ENCODE measurements at regions not wholly inside any gene's neighbourhood (a gene's known extent, or its start where the extent isn't known, plus 50 kb on each side); places are given as distances from the start of the nearest gene placed in this dataset.
A peak's percentile ranks its signal among the peaks of the same experiment; 100 is the strongest.

DNA sequence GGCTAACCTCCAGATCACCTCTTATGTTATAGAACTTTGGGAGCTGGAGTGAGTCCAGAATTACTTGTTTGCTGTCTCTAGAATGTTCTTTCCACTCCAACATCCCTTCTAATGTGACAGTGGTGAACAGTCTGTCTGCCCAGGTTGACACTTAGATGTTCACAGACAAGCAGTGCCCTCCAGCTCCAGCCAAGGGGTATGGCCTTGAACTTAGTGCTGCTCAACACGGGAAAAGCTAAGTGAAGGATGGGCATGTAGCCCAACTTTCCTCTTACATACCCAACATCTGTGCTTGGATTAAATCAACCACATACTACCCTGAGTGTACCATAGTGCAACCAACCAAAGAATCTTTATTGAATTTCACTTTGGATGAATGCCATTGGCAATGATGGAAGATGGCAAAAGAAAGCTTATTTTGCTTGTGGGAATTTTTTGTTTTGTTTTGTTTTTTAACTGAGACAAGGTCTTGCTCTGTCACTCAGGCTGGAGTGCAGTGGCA is 201.2 kb downstream of the NXNL2 start:
- no peak for DNase-seq

DNA sequence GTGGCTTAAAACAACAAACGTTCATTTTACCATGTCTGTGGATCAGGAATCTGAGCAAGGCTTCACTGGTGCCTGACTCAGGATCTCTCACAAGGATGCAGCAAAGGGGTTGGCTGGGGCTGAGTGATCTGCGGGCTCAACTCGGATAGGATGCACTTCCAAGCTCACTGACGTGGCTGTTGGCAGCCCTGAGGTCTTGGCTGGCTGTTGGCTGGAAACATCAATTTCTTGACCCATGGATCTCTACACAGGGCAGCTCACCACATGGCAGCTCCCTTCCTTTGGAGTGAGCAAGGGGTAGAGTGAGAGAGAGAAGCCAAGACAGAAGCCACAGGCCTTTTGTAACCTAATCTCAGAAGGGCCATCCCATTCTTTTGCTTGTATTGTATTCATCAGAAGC is 202.1 kb downstream of the NXNL2 start:
- no peak for DNase-seq

DNA sequence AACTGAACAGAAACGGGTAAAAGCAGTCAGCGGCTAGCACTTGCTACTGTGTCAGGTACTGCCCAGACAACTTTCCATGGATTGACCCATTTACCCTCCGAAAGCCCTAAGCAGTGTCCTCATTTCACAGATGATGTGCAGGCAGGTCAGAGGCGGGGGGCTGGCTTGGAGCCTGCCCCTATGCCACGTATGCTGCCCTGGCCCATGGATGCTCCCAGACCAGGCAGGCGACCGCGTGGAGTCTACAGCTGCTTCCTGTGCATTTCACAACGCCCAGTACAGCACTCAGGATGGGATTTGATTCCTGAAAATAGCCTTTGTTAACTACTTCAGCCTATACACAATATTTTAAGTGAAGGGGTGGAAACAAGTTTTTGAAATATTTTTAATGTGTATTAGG is 202.9 kb downstream of the NXNL2 start:
- DNase-seq, result no peak

DNA sequence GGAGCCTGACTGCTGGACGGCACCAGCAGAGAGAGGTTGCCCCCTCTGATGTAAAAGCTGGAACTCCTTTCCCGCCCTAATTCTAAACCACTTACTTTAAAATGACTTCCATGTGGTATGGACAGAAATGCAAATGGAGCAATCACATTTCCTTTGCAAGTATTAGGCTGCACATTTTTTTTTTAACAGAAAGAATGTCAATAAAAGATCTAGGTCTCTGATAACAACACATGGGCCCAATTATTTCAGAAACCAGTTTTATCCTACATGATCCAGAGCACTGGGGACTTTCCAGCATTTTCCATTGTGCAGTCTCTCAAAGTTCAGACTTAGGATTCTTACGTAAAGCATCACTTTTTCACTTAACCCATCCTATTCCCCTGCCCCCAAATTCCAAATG is 203.7 kb downstream of the NXNL2 start:
- DNase-seq, result peak; percentile 83

DNA sequence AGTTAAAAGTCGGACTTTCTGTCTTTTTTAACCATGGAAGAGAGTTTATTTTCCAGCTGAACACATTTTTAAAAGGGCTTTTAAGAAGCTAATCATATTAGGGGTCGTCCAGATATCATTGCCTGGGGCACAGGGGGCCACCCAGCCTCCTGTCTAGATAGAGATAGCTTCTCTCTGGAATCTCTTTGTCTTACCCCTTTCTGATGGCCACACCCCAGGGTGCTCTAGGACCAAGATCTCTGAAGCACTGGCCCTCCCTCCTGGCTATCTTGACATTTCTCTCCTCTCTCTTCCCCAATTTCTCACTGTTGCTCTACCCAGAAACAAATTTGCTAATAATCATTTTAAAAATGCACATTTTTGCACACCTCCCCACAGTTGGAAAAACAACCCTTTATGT is 204.4 kb downstream of the NXNL2 start:
- DNase-seq, result no peak

DNA sequence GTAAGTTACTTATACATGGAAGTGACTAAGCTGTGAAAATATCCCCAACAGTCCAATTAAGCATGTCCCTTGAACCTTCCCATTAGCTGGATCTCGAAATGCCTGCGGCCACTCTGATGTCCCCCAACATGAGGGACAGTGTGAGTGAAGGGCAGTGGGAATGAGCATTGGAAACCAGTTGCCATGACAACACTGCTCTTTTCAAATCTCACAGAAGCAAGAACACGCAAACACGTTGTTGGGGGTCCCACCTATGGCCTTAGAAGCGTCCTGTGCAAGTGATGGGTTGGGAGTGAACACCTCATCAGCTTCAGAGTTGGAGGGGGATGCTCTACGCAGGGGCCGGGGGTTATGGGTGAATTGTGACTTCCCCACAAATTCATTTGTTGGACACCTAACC is 205.9 kb downstream of the NXNL2 start:
- DNase-seq, result no peak

DNA sequence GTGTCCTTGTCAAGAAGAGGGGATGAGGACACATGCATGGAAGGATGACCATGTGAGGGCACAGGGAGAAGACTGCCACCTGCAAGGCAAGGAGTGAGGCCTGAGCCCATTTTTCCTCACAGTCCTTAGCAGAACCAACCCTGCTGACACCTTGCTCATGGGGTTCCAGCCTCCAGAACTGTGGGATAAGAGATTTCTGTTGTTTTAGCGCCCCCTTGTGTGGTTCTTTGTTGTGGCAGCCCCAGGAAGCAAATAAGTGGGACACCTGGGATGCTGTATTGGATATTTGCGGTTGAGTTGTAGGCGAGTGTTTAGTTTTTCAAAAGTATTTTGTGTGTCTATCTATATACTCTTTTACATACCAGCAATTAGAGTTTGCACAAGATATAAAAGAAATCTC is 206.4 kb downstream of the NXNL2 start:
- no peak for DNase-seq

DNA sequence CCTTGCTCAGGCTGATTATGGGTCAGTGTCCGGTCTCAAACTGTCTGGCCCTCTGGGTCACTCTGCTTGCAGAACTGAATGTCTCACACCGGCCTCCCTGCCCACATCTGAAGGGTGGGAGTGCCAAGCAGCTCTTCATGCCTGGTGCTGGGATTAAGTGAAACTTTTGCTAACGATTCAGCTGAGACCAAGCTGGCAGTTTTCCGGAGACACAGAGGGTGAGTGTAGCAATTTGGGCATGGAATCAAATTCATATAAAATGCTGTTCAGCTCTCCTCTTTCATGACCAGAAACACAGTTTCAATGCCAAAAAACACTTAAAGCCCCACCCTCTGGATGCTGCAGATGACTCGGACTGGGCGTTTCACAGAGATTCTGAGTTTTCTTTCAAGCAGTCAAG is 207.5 kb downstream of the NXNL2 start:
- DNase-seq, result peak; percentile 70

DNA sequence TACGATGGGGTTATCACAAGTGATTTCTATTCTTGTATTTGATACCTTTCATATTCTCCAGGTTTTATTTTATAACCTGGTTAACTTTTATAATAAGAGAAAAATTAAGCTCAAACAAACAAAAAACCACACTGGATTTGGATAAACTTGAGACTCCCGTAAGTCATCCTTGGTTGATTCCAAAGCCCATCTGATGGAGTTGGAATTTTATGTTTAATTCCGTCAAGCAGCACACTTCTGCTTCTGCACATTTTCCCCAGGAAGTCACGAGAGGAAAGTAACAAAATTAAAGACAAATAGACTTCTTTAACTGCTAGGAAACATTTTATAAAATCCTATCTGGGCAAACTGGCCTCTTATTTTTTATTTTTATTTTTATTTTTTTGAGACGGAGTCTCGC is 207.9 kb downstream of the NXNL2 start:
- no peak for DNase-seq

DNA sequence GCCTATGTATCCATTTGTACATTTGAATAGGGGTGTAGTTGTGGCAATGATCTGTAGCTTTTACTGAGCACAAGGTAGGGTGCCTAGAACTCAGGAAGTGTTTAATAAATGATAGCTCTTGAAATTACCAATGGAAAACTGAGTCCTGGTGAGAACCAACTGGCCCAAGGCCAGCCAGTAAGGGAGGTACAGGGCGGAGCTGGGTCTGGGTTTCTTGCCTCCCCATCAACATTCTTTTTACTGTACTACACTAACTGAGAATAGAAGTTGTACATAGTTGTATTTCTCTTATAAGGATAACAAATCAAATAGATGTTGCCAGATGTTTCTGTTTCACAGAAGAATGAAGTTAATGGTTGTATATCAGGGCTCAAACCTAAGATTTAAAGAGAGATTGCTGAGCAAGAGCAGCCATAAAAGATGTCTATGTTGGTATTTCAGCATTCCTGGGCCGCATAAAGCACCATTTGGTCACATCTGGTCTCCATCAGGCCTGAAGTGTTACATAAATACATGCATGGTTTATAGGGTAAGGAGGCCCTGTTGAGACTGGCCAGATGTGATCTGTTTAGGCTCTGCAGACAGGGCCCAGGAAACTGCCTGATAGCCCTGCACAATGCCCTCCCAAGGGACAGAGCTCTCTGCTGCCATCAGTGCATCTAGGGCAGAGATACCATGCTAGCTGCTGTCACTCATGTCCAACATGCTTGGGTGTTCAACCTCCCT is 210.5 kb downstream of the NXNL2 start:
- peak; percentile 75 for DNase-seq

DNA sequence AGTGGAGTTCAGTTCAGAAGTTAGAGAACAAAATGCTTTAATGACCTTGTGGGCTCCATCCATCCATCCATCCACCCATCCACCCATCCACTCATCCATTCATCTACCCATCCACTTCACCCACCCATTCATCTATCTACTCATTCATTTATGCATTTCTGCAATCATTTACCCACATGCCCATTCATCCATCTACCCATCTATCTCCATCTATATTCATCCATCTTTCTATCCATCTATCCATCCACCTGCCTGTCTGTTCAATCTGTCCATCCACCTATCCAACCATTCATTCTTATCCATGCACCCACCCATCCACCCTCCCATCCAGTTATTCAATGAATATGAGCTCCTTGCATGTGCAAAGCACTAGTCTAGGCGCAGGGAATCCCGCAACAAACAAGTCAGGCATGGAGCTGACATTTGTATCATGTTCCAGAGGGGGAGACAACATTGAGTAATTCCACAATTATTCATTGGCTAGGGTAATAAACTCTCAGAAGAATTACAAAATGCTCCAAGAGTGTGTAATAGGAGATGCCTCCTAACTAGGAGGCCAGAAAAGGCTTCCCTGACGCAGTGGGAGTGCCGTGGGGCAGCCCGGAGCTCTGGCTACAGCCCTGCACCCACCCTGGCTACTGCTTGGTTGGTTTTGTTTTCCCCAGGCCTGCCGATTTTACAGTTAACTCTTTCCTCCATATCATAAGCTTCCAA is 211.2 kb downstream of the NXNL2 start:
- DNase-seq, result peak; percentile 91

DNA sequence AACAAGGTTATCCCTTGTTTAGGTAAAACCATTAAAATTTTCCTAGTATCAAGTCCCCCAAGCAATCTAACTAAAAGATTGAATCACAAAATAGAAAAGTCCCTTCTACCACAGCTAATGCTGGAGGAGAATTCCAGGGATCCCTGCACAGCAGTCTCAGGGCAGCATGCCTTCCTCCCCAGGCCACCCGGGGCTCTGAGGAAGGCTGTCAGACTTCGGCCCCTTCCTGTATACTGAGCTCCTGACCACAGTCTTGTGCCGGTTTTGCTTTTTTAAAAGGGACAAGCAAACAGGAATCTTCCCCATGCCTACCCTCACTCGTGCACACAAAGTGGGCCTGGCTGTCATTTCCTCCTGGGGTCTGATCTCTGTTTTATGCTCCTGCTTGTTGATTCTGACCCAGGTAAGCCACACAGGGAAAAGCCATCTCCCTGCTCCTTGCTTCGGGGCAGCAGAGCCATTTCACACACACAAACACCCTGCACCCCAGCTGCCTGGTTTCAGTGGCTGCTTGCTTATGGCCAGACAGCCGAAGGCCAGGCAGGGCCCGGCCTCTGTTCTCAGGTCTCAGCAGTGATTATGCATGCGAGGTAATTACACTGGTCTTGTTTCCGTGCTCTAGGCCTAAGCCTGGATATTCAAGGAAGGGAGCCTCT is 211.9 kb downstream of the NXNL2 start:
- DNase-seq, result peak; percentile 66

DNA sequence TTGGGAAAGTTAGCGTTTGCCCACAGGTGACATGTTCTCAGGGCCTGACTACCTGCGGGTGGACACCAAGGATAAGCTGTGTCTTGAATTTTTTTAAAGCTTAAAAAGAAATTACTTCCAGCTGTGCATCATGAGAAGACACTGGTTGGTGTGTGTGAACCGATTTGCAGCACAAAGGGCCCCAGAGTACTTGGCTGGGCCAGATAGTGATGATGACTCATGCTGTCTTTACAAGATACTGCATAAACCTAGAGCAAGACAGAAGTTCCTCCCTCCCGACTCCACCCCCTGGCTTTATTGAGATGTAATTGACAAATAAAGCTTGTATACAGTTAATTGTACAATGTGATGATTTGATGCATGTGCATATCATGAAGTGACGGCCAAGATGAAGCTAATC is 212.8 kb downstream of the NXNL2 start:
- peak; percentile 88 for DNase-seq

DNA sequence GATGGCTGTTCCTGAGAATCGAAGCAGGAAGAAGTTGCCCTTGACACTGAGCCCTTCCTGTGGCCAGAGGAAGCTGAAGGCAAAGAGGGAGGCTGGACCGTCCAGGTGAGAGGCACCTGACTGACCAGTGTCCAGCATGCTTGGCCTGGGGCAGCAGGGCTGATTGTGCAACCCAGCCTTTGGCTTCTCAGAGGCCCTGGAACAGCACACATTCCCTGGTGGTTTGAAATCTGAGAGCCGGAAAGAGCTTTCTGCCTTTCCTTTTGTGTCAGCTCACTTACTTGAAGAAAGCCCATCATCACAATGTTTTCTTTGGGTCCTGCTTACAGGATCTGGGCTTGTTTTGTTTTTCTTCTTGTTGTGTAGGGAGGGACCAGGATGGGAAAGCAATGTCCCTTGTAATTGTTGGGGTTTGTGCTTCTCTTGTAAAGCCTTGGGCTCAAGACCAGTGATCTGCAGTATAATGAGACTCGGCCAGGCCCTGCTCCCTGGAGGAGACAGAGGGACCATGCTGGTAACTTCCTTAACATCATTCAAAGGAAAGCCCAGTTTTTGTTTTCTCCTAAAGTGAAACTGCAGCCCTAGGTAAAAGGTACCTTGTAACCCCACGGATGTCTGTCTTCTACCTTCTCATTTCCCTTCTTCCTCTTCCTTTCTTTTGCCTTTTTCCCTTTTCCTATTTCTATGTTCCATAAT is 213.7 kb downstream of the NXNL2 start:
- peak; percentile 61 for DNase-seq

DNA sequence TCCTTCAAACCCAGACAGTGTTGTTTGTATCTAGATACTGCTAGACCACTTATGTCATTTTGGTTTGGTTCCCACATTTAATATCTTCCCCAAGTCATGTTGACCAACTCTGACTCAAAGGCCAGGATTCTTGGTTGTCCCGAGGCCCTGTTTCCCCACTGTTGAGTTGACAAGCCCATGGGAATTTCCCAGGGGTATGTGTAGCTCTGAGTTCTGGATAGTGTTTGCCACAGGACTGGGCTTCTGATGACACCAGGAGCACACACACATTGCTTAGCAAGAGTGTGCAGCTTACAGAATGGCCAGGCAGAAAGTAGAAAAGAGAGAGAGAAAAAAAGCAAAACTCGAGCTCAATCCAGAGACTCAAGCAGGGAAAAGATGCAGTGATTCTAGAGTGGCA is 214.4 kb downstream of the NXNL2 start:
- peak; percentile 91 for DNase-seq

DNA sequence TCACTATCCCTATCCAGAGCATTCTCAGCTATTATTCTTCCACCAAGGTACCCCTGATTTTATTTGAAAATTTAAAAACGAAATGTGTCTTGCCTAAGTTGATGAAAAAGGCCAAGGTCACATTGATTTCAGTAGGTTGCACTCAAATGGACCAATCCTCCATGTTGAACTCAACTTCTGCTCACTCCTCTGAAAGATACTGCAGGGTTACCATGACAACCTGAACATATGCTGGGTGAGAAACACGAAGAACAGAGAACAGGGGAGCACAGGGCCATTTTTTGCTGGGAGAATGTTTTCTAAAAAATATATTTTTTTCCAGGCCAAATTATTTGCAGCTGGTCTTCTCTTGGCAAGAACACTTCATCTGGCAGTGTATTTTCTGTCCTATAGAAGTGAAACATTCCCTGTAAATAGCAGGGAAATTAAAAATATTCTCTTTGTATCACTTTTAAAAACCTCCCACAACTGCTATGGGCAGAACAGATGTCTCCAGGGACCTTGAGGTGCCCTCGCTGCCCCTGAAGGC is 215.9 kb downstream of the NXNL2 start:
- no peak for DNase-seq

DNA sequence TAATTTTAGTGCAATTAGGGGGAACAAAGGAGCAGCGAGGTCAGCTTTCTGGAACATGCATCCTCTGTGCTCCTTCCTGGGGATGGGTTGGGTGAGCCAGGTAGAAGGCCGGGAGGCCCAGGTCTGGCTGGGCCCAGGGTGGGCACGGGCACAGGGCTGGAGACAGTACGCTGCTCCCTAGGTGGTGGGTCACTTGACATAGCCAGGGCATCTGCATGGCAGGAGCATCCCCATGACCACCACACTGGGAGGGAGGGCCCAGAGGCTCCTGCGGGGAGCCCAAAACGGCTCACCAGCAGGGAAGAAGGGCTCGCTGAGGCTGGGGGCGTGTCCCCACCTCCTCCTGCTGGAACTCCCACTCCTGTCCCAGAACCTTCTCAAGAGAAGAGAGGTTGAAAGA is 216.8 kb downstream of the NXNL2 start:
- no peak for DNase-seq

DNA sequence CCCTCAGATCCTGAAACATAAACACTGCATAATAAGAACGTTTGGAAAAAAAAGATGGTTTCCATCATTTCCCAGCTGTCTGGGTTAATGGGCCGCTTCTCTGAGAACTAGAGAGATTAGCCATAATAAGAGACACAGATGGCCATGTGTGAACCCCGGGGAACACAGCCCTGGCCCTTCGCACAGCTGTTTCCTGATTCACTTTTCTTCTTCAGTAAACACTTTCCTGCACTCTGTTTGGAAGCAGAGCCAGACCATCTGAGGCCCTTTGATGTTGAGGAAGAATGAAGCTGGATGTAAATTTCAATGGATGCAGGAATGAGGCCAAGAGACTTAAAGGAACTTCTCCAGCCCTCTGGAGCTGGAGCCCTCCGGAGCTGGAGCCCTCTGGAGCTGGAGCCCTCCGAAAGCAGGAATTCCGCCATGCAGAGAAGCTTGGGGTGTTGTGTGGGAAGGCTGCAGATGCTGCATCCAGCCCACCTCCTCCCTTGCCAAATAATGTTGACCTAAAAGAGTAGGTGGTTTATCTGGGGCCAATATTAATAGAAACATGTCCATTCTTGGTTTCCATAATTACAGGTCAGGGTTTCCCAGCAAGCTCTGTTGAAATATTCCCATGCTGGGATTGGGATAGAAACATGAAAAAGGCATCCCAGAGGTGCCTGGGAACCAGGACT is 218.9 kb downstream of the NXNL2 start:
- DNase-seq, result no peak

DNA sequence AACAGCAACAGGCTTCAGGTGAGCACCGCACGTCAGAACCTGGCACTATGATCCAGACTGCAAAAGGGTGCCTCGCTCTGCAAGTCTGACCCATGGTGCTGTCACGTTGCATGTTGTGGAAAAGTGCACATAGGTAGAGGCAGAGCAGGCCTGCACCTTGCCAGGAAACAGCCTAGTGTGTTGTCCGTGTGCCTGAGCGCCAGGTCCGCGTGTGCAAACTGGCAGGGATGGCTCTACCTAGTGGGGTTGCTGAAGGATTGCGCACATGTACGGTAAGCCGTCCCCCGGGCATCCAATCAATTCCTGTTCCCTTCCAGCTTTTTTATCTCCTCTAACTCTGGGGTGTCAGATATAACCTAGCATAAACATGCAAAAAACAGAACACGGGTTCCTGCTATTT is 219.5 kb downstream of the NXNL2 start:
- DNase-seq, result no peak

DNA sequence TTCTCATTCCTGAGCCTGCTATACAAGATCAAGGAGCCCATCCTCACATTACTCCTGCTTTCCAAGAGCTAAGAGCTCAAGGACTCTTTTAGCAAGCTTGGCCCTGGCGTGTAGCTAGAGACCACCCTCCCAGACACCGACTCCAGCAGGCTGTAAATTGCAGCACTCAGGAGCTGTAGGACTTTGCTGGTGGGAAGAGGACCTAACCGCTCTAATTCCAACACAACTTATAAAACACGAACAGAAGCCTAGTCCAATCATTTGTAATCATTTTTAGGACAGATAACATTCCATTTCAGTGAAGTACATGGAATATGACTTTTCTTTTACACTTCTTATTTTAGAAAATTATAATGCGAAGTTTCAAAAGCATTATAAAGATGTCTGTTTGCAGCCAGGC is 219.9 kb downstream of the NXNL2 start:
- no peak for DNase-seq

DNA sequence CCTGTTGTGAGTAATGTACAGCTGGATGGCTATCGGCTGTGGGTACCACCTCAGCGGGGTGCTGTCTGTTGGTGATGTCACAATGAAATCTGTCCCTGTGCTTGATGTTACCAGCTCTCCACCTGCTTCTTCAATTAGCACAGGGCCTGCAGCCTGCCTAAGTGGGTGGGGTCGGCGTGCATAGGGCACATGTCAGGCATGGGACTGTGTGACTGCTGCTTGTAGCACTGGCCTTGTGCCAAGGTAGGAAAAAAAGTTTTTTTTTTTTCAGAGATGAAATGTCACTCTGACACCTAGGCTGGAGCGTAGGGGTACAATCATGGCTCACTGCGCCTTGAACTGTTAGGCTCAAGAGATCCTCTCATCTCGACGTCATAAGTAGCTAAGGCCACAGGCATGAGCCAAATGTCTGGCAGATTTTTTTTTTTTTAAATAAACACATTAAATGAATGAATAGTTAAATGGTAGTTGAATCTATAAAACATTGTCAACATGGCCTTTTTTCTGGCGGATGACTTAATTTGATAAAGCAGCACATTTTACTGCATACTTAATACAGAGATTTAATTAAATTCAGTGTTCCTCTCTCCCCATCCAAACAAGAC is 222.5 kb downstream of the NXNL2 start:
- DNase-seq, result no peak

DNA sequence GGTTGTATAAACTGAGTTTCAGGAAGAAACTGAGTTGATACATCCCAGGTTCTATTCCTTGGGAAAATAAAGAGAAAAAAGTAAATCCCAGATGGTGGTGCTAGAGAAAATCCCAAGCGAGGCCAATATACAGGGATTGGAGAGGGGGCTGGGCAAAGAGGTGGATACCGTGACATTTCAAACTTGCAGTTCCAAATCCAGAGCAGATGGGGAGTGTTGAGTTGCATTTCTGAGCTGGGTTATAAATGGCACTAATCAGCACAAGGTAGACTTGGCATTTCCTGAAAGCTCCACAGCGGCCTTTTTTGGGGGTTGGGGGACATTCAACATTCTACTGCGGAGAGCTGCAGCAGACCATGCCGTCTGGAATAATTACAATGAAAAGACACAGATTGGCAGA is 224.4 kb downstream of the NXNL2 start:
- DNase-seq, result no peak
